Astrocyte (in vitro differentiated cells and primary cell): ENCODE measurements at regions not wholly inside any gene's neighbourhood (a gene's known extent, or its start where the extent isn't known, plus 50 kb on each side); places are given as distances from the start of the nearest gene placed in this dataset.

Experiments used
- EZH2 ChIP-seq: IDR thresholded peaks from 2 replicates; pipeline ENCODE4 v1.6.1; 2012; ENCODE audit warnings: mild to moderate bottlenecking, low read length, inconsistent platforms; ENCODE audit not compliant: insufficient read depth
- TF ChIP-seq, protein P1 (sequence below): IDR thresholded peaks from 2 replicates; pipeline ENCODE4 v1.5.1; 2011; ENCODE audit warnings: low read depth, mild to moderate bottlenecking, inconsistent platforms, low read length, moderate library complexity; ENCODE audit not compliant: insufficient read depth

DNA sequence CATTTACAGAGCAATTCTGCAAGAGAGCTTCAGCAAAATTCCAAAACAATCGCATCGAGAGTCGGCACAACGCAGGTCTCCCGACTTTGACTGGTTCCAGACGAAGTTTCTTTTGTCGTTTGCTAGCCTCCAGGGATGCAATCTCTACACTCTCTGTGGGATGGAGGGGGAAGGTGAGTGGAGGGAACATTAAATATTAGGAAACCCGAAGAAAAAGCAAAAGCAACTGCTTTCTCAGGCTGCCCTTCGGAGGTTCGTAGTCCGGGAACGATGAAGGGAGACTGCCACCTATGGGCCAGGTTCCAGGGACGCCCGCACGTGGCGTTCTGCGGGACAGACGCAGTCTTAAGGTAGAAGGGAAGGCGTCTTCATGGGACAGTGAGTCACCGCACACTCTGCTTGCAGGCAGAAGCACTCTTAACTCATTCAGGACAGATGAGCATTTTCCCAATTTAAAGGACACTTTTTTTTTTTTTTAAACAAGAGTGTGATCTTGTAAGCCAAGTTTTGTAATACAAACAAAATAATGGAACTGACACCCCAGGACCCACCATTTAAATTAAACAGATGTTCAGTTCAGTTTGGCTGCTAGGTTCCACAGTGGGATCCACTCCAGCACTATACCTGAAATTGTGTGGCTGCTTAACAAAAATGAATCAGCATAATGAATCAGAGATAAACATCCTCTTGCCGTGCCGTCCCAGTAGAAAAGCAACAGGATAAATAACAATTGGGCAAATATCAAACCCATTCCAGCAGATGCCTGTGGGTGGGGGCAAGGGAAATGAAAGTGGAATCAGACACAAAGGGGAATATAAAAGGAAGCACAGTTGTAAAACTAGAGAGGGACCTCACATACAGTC lies 65.8 kb upstream of the ARMC2 start:
- TF ChIP-seq, protein P1, sequence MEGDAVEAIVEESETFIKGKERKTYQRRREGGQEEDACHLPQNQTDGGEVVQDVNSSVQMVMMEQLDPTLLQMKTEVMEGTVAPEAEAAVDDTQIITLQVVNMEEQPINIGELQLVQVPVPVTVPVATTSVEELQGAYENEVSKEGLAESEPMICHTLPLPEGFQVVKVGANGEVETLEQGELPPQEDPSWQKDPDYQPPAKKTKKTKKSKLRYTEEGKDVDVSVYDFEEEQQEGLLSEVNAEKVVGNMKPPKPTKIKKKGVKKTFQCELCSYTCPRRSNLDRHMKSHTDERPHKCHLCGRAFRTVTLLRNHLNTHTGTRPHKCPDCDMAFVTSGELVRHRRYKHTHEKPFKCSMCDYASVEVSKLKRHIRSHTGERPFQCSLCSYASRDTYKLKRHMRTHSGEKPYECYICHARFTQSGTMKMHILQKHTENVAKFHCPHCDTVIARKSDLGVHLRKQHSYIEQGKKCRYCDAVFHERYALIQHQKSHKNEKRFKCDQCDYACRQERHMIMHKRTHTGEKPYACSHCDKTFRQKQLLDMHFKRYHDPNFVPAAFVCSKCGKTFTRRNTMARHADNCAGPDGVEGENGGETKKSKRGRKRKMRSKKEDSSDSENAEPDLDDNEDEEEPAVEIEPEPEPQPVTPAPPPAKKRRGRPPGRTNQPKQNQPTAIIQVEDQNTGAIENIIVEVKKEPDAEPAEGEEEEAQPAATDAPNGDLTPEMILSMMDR, result peak; percentile 72
- no peak for TF ChIP-seq EZH2
